Muscle of leg (tissue), 3 donors: ENCODE measurements at regions not wholly inside any gene's neighbourhood (a gene's known extent, or its start where the extent isn't known, plus 50 kb on each side); places are given as distances from the start of the nearest gene placed in this dataset.

ENCODE experiments used
- DNase-seq: peaks from one replicate; pipeline ENCODE4 v3.0.0; 2013
- H3K27ac ChIP-seq: one replicate; pipeline ENCODE4 v1.5.1; 2013; ENCODE audit warnings: mild to moderate bottlenecking, low read length, control low read depth
- H3K27me3 ChIP-seq: one replicate; pipeline ENCODE4 v1.6.1; 2013; ENCODE audit warnings: low read length; ENCODE audit not compliant: control insufficient read depth, insufficient read depth
- H3K36me3 ChIP-seq: one replicate; pipeline ENCODE4 v1.6.1; 2013; ENCODE audit warnings: low read length; ENCODE audit not compliant: control insufficient read depth, insufficient read depth
- H3K4me1 ChIP-seq: one replicate; pipeline ENCODE4 v1.6.1; 2013; ENCODE audit warnings: low read length; ENCODE audit not compliant: control insufficient read depth, insufficient read depth
- H3K4me3 ChIP-seq: one replicate; pipeline ENCODE4 v1.5.1; 2013; ENCODE audit warnings: low read length, control low read depth
- H3K9me3 ChIP-seq: replicated peaks from 2 replicates; pipeline ENCODE4 v1.6.1; 2013; ENCODE audit warnings: low read depth, low read length; ENCODE audit not compliant: control insufficient read depth
- WGBS: methylation state at CpG from one replicate; pipeline ENCODE4 v1.1.5; 2013; ENCODE audit warnings: missing lambda C conversion rate; ENCODE audit not compliant: insufficient coverage; 5-methylcytosine and 5-hydroxymethylcytosine counted together

- WGBS: 63% methylated on average over 5 of the region's 8 CpGs
- DNase-seq: no peak
- Histone ChIP-seq H3K9me3 (peaks cover 3% of the 10 kb centered on the region), H3K36me3 (no peaks in the 10 kb centered on the region), H3K27ac (no peak overlapping the region), H3K4me1 (no peaks in the 10 kb centered on the region), H3K4me3 (no peak overlapping the region), H3K27me3 (no peaks in the 10 kb centered on the region)
These were observed 267.1 kb upstream of the MYOCD start for GRCh38 chr17:12398441-12399051.

- WGBS: no CpG with 5 or more reads among the region's 5 CpGs
These were observed 262.6 kb upstream of the MYOCD start for GRCh38 chr17:12402963-12403622.

GRCh38 chr17:12403881-12404398 lies 261.8 kb upstream of the MYOCD start:
- Histone ChIP-seq H3K27me3 (no peaks in the 10 kb centered on the region), H3K4me3 (no peak overlapping the region), H3K9me3 (peaks cover 3% of the 10 kb centered on the region), H3K4me1 (no peaks in the 10 kb centered on the region), H3K36me3 (no peaks in the 10 kb centered on the region), H3K27ac (no peak overlapping the region)
- DNase-seq: no peak
- 0% methylated on average over 1 of the region's 5 CpGs for WGBS

More at GRCh38 chr17:12402963-12403622, 262.6 kb upstream of the MYOCD start:
- Histone ChIP-seq H3K4me3 (no peak overlapping the region), H3K27me3 (no peaks in the 10 kb centered on the region), H3K4me1 (no peaks in the 10 kb centered on the region), H3K36me3 (no peaks in the 10 kb centered on the region), H3K27ac (no peak overlapping the region), H3K9me3 (peaks cover 3% of the 10 kb centered on the region)
- DNase-seq: no peak

- no peaks in the 10 kb centered on the region for H3K9me3 ChIP-seq
- H3K4me1 ChIP-seq: no peaks in the 10 kb centered on the region
- H3K27ac ChIP-seq: no peak overlapping the region
- peak; percentile 65 for DNase-seq
- H3K4me3 ChIP-seq: no peak overlapping the region
- H3K27me3 ChIP-seq: no peaks in the 10 kb centered on the region
- no peaks in the 10 kb centered on the region for H3K36me3 ChIP-seq
- no CpG with 5 or more reads among the region's 5 CpGs for WGBS
These were observed 259.0 kb upstream of the MYOCD start for GRCh38 chr17:12406623-12407215.

GRCh38 chr17:12407495-12408252 lies 258.0 kb upstream of the MYOCD start:
- Histone ChIP-seq H3K9me3 (no peaks in the 10 kb centered on the region), H3K36me3 (no peaks in the 10 kb centered on the region), H3K4me3 (no peak overlapping the region), H3K4me1 (no peaks in the 10 kb centered on the region), H3K27me3 (no peaks in the 10 kb centered on the region), H3K27ac (no peak overlapping the region)
- 58% methylated on average over 2 of the region's 5 CpGs for WGBS
- DNase-seq: no peak

GRCh38 chr17:12409082-12409481 lies 256.6 kb upstream of the MYOCD start:
- Histone ChIP-seq H3K27me3 (no peaks in the 10 kb centered on the region), H3K27ac (no peak overlapping the region), H3K9me3 (no peaks in the 10 kb centered on the region), H3K4me3 (no peak overlapping the region), H3K4me1 (no peaks in the 10 kb centered on the region), H3K36me3 (no peaks in the 10 kb centered on the region)
- no CpG with 5 or more reads among the region's 3 CpGs for WGBS
- no peak for DNase-seq

- no peak for DNase-seq
- no peaks in the 10 kb centered on the region for H3K36me3 ChIP-seq
- no peaks in the 10 kb centered on the region for H3K4me1 ChIP-seq
- no peaks in the 10 kb centered on the region for H3K9me3 ChIP-seq
- no peak overlapping the region for H3K27ac ChIP-seq
- no peaks in the 10 kb centered on the region for H3K27me3 ChIP-seq
- no peak overlapping the region for H3K4me3 ChIP-seq
- 60% methylated on average over 1 of the region's 6 CpGs for WGBS
These were observed 255.0 kb upstream of the MYOCD start for GRCh38 chr17:12410717-12411116.

- no peaks in the 10 kb centered on the region for H3K36me3 ChIP-seq
- H3K27me3 ChIP-seq: no peaks in the 10 kb centered on the region
- DNase-seq: no peak
- no peak overlapping the region for H3K27ac ChIP-seq
- no peaks in the 10 kb centered on the region for H3K4me1 ChIP-seq
- H3K4me3 ChIP-seq: no peak overlapping the region
- no peaks in the 10 kb centered on the region for H3K9me3 ChIP-seq
- WGBS: no CpG with 5 or more reads among the region's 3 CpGs
These were observed 250.7 kb upstream of the MYOCD start for GRCh38 chr17:12415031-12415430.

GRCh38 chr17:12421077-12421476 lies 244.6 kb upstream of the MYOCD start:
- 61% methylated on average over 4 of the region's 5 CpGs for WGBS
- Histone ChIP-seq H3K36me3 (no peaks in the 10 kb centered on the region), H3K4me3 (no peak overlapping the region), H3K4me1 (no peaks in the 10 kb centered on the region), H3K27me3 (no peaks in the 10 kb centered on the region), H3K27ac (no peak overlapping the region), H3K9me3 (peaks cover 3% of the 10 kb centered on the region)
- DNase-seq: no peak
